ENCODE measurements at regions not wholly inside any gene's neighbourhood (a gene's known extent, or its start where the extent isn't known, plus 50 kb on each side); places are given as distances from the start of the nearest gene placed in this dataset.
"Not testable (repeated sequence)": the region's sequence is repeated elsewhere in the genome, so short reads cannot be mapped to it uniquely, and the experiment has no call there.

GRCh38 chr3:125768821-125769220 lies 173.5 kb upstream of the OSBPL11 start:
- H4K20me1 ChIP-seq (replicated peaks; ENCODE audit: control insufficient read depth, insufficient read depth, low read length); H3K9me1 ChIP-seq (ENCODE audit: control insufficient read depth, insufficient read depth, low read length); H3K9me3 ChIP-seq (replicated peaks; ENCODE audit: control insufficient read depth, insufficient read depth, low read depth, low read length); H2AFZ ChIP-seq (ENCODE audit: low read depth, low read length); H3K4me1 ChIP-seq (replicated peaks in 1 of 2; ENCODE audit: control insufficient read depth in 2 of 2, insufficient read depth in 2 of 2, low read length in 2 of 2); DNase-seq (ENCODE audit: extremely low read depth in 1 of 4, low spot score in 3 of 4); CTCF ChIA-PET (ENCODE audit: low intra/inter-chr PET ratio); intact Hi-C loops (cut with micrococcal nuclease); H3K4me3 ChIP-seq; BruUV-seq (replicated peaks); in situ Hi-C loops (cut with MboI); H3K79me2 ChIP-seq (ENCODE audit: control insufficient read depth, insufficient read depth, low read length); H3K27ac ChIP-seq (ENCODE audit: extremely low read depth, low read depth, low read length); ATAC-seq; H3K36me3 ChIP-seq (ENCODE audit: control insufficient read depth, insufficient read depth, low read length); POLR2A ChIA-PET; H3K4me2 ChIP-seq (ENCODE audit: insufficient read depth, low read length); H3K9ac ChIP-seq (ENCODE audit: insufficient read depth in 1 of 2, low read depth in 2 of 2, low read length in 2 of 2); H3K27me3 ChIP-seq (ENCODE audit: control insufficient read depth in 2 of 2, insufficient read depth in 2 of 2, low read length in 2 of 2); FAIRE-seq: not testable (repeated sequence)
- 0% methylated on average over 7 of the region's 7 CpGs for WGBS (ENCODE audit: insufficient coverage, low coverage, missing lambda C conversion rate)

GRCh38 chr3:125771506-125771905 lies 176.2 kb upstream of the OSBPL11 start:
- intact Hi-C loops (cut with micrococcal nuclease); DNase-seq (ENCODE audit: extremely low read depth in 1 of 4, low spot score in 3 of 4); H3K79me2 ChIP-seq (ENCODE audit: control insufficient read depth, insufficient read depth, low read length); H3K9me3 ChIP-seq (replicated peaks; ENCODE audit: control insufficient read depth, insufficient read depth, low read depth, low read length); H3K4me3 ChIP-seq; CTCF ChIA-PET (ENCODE audit: low intra/inter-chr PET ratio); H2AFZ ChIP-seq (ENCODE audit: low read depth, low read length); ATAC-seq; H3K9me1 ChIP-seq (ENCODE audit: control insufficient read depth, insufficient read depth, low read length); H3K4me2 ChIP-seq (ENCODE audit: insufficient read depth, low read length); H3K27me3 ChIP-seq (ENCODE audit: control insufficient read depth in 2 of 2, insufficient read depth in 2 of 2, low read length in 2 of 2); BruUV-seq (replicated peaks); H4K20me1 ChIP-seq (replicated peaks; ENCODE audit: control insufficient read depth, insufficient read depth, low read length); H3K27ac ChIP-seq (ENCODE audit: extremely low read depth, low read depth, low read length); H3K4me1 ChIP-seq (replicated peaks in 1 of 2; ENCODE audit: control insufficient read depth in 2 of 2, insufficient read depth in 2 of 2, low read length in 2 of 2); H3K9ac ChIP-seq (ENCODE audit: insufficient read depth in 1 of 2, low read depth in 2 of 2, low read length in 2 of 2); POLR2A ChIA-PET; H3K36me3 ChIP-seq (ENCODE audit: control insufficient read depth, insufficient read depth, low read length); FAIRE-seq; in situ Hi-C loops (cut with MboI): not testable (repeated sequence)
- 2% methylated on average over 11 of the region's 13 CpGs for WGBS (ENCODE audit: insufficient coverage, low coverage, missing lambda C conversion rate)

Measured in K562 (cell line).